ENCODE measurements at regions not wholly inside any gene's neighbourhood (a gene's known extent, or its start where the extent isn't known, plus 50 kb on each side); places are given as distances from the start of the nearest gene placed in this dataset.

DNA sequence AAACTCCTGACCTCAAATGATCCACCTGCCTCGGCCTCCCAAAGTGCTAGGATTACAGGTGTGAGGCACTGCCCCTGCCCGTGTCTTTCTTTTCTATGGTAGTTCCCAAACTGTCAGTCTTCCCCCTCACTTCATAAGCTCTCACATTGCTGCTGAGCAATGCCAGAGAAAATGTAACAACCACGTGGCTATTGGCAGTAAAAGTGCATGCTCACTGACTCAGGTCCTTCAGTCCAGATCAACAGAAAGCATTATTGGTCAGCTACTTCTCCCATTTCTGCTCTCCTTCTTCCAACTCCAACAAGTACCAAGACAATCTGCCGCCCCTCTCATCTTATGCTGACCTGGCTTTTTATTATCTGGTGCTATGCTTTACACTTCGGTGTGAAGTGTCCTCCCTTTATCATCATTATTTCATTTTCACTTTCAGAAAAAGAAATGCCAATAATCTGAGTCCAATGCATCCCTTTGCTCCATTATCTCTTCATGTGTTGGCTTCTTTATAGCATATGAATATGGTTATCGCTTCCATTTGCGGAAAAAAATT is 133.8 kb upstream of the UGT8 start:
- no peak overlapping the region for H3K27ac ChIP-seq
- H3K4me3 ChIP-seq: no peak overlapping the region
- 45 to 66% methylated on average over 7 of the region's 7 CpGs for WGBS, 2 donors
- DNase-seq: no peak
- no peaks in the 10 kb centered on the region for H3K9me3 ChIP-seq
- TF ChIP-seq EP300 (IDR thresholded peaks at IDR 0.05): no peak
- TF ChIP-seq, protein P1, sequence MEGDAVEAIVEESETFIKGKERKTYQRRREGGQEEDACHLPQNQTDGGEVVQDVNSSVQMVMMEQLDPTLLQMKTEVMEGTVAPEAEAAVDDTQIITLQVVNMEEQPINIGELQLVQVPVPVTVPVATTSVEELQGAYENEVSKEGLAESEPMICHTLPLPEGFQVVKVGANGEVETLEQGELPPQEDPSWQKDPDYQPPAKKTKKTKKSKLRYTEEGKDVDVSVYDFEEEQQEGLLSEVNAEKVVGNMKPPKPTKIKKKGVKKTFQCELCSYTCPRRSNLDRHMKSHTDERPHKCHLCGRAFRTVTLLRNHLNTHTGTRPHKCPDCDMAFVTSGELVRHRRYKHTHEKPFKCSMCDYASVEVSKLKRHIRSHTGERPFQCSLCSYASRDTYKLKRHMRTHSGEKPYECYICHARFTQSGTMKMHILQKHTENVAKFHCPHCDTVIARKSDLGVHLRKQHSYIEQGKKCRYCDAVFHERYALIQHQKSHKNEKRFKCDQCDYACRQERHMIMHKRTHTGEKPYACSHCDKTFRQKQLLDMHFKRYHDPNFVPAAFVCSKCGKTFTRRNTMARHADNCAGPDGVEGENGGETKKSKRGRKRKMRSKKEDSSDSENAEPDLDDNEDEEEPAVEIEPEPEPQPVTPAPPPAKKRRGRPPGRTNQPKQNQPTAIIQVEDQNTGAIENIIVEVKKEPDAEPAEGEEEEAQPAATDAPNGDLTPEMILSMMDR (IDR thresholded peaks at IDR 0.05): no peak
- no peak for TF ChIP-seq POLR2AphosphoS5 (IDR thresholded peaks at IDR 0.05)
- no peak for TF ChIP-seq POLR2A (IDR thresholded peaks at IDR 0.05)
- no peaks in the 10 kb centered on the region for H3K27me3 ChIP-seq
- ATAC-seq (ENCODE audit: low FRiP score in 2 of 2): no peak
- no peaks in the 10 kb centered on the region for H3K36me3 ChIP-seq
- no peaks in the 10 kb centered on the region for H3K4me1 ChIP-seq

DNA sequence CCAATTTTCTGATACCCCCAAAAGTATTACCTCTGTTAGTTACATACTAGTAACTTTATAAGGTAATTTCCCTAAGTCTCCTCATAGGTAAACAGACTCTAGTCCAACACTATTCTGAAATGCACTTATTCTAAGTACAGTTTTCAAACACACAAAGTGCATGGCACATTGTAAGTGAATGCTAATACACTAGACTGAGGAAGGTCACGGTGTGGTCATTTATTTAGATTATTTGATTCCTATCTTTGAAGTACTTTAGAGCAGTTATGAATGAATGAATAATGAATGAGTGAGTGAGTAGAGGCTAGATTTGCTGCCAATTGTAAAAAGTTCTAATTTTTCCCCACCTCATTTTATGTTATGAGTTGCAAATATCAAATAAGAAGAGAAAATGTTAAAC is 132.8 kb upstream of the UGT8 start:
- TF ChIP-seq POLR2A (IDR thresholded peaks at IDR 0.05) (no peak), EP300 (IDR thresholded peaks at IDR 0.05) (no peak), POLR2AphosphoS5 (IDR thresholded peaks at IDR 0.05) (no peak)
- TF ChIP-seq, protein P1 (IDR thresholded peaks at IDR 0.05): no peak
- DNase-seq: no peak
- Histone ChIP-seq H3K9me3 (no peaks in the 10 kb centered on the region), H3K27ac (no peak overlapping the region), H3K4me1 (no peaks in the 10 kb centered on the region), H3K27me3 (no peaks in the 10 kb centered on the region), H3K4me3 (no peak overlapping the region), H3K36me3 (no peaks in the 10 kb centered on the region)
- 48 to 58% methylated on average over 1 of the region's 1 CpG for WGBS, 2 donors
- ATAC-seq (ENCODE audit: low FRiP score in 2 of 2): no peak

DNA sequence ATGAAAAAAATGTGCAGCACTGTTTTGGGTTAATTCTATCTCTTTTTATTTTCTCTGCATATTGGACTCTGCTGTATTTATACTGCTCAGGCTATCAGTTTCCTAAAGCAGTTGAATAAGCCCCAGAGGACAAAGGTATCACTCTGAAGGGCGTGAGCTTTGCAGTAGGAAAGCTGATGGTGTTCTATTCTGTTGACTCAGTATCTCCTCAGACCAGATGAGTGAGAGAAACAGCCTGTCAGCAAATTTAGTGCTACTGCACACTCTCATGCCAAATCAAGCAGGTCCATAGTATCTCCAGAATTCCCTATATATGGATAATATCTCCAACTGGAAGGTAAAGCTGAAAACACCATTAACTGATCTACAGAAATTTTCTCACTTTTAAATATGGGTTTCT is 132.3 kb upstream of the UGT8 start:
- WGBS, 2 donors: 52 to 61% methylated on average over 1 of the region's 1 CpG
- Histone ChIP-seq H3K9me3 (no peaks in the 10 kb centered on the region), H3K36me3 (no peaks in the 10 kb centered on the region), H3K27ac (no peak overlapping the region), H3K4me1 (no peaks in the 10 kb centered on the region), H3K27me3 (no peaks in the 10 kb centered on the region), H3K4me3 (no peak overlapping the region)
- DNase-seq: no peak
- no peak for TF ChIP-seq POLR2A (IDR thresholded peaks at IDR 0.05)
- no peak for TF ChIP-seq EP300 (IDR thresholded peaks at IDR 0.05)
- TF ChIP-seq, protein P1 (IDR thresholded peaks at IDR 0.05): no peak
- TF ChIP-seq POLR2AphosphoS5 (IDR thresholded peaks at IDR 0.05): no peak
- no peak for ATAC-seq (ENCODE audit: low FRiP score in 2 of 2)

DNA sequence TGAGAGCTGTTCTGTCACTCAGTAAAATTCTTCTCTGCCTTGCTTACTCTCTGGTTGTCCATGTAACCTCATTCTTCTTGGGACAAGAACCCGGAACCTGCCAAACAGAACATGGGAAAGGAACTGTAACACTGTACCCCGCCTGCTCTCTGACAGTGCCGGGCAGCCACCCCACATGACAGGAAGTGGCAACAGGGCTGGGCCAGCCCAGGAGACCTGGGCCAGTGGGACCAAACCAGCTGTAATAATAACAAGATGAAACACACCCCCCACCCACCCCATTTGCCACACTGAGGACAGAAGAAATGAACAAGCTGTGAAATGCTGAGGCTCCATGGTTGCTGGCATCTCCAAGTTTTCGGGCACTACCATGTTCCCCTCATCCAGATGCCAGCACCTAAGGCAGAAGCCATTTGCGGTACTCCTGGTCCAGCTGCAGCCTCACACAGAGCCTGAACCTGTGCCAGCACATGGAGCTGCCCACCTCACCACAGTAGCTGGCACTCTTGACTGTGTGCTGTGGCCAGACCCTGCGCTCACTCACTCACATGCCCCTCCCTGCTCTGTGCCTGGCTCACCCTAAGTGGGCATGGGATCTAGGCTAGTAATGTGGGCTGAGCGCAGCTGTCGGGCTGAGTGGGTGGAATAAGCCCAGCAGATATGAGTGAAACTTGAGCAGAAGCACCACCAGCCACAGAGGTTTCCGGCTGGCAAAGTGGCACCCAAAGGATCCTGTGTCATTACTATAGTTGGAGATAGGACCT is 126.2 kb upstream of the UGT8 start:
- no peaks in the 10 kb centered on the region for H3K9me3 ChIP-seq
- H3K4me1 ChIP-seq: no peaks in the 10 kb centered on the region
- DNase-seq (peak in 1 of 2 donors; percentile 10), ATAC-seq (ENCODE audit: low FRiP score in 2 of 2) (peak in 1 of 2 donors; percentile 53)
- no peaks in the 10 kb centered on the region for H3K27me3 ChIP-seq
- H3K4me3 ChIP-seq: no peak overlapping the region
- TF ChIP-seq POLR2A (IDR thresholded peaks at IDR 0.05): no peak
- no peak overlapping the region for H3K27ac ChIP-seq
- H3K36me3 ChIP-seq: no peaks in the 10 kb centered on the region
- WGBS, 2 donors: 88 to 95% methylated on average over 8 to 9 of the region's 9 CpGs

DNA sequence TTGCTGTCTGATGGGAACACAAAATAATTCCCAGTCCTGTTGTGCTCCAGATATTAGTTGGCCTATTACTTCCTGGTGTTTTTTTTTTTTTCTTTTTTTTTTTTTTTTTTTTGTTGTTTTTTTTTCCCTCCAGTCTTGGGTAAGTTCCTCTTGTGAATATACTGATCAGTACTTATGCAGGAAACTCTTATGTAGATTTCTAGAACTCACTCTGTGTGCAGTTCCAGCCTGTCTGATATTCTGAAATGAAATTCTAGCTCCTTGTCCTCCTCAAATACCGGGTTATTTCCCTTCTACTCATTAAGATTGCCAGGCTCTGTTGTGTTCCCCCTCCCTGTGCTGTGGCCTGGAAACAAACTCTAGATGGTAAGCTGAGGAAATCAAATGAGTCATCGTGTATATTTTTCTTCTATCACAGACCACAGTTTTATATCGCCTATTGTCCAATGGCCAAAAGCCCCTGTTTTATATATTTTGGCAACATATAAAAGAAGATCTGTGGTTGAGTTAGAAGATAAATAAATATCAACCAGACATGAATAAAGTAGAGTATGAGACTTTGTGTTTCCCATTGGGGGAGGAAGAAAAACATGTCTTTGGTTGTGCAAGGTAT is 124.3 kb upstream of the UGT8 start:
- no peaks in the 10 kb centered on the region for H3K36me3 ChIP-seq
- no peak for ATAC-seq (ENCODE audit: low FRiP score in 2 of 2)
- no peak overlapping the region for H3K27ac ChIP-seq
- H3K4me1 ChIP-seq: no peaks in the 10 kb centered on the region
- H3K4me3 ChIP-seq: no peak overlapping the region
- H3K27me3 ChIP-seq: no peaks in the 10 kb centered on the region
- 83 to 85% methylated on average over 3 of the region's 3 CpGs for WGBS, 2 donors
- no peak for DNase-seq
- no peaks in the 10 kb centered on the region for H3K9me3 ChIP-seq
- no peak for TF ChIP-seq EP300 (IDR thresholded peaks at IDR 0.05)
- TF ChIP-seq, protein P1 (IDR thresholded peaks at IDR 0.05): no peak
- TF ChIP-seq POLR2AphosphoS5 (IDR thresholded peaks at IDR 0.05): no peak
- TF ChIP-seq POLR2A (IDR thresholded peaks at IDR 0.05): no peak

Data from upper lobe of left lung (tissue), 6 donors.